KMS-11 (cell line): ENCODE measurements at regions not wholly inside any gene's neighbourhood (a gene's known extent, or its start where the extent isn't known, plus 50 kb on each side); places are given as distances from the start of the nearest gene placed in this dataset.

ENCODE experiments used
- H2AFZ ChIP-seq: fragments of 200-600 bp; sonication (generic); 2 replicates; pipeline ENCODE4 v1.6.1; 2016; ENCODE audit warnings: antibody characterized with exemption, mixed run types, low read depth
- H3K27ac ChIP-seq: fragments of 200-600 bp; sonication (generic); 2 replicates; pipeline ENCODE4 v1.6.1; 2016; ENCODE audit warnings: mild to moderate bottlenecking, mixed run types
- H3K27me3 ChIP-seq: fragments of 200-600 bp; sonication (generic); 2 replicates; pipeline ENCODE4 v1.6.1; 2017; ENCODE audit warnings: mild to moderate bottlenecking, low read depth, mixed run types, moderate library complexity; ENCODE audit not compliant: insufficient read depth
- H3K36me3 ChIP-seq: fragments of 200-600 bp; sonication (generic); 2 replicates; pipeline ENCODE4 v1.6.1; 2017; ENCODE audit warnings: mild to moderate bottlenecking, mixed run types; ENCODE audit not compliant: insufficient read depth
- H3K4me1 ChIP-seq: fragments of 200-600 bp; sonication (generic); 2 replicates; pipeline ENCODE4 v1.6.1; 2016; ENCODE audit warnings: mild to moderate bottlenecking, low read depth, mixed run types; ENCODE audit not compliant: poor library complexity, severe bottlenecking
- H3K4me2 ChIP-seq: fragments of 200-600 bp; sonication (generic); 2 replicates; pipeline ENCODE4 v1.7.0; 2016; ENCODE audit warnings: mild to moderate bottlenecking, mixed run types
- H3K4me3 ChIP-seq: fragments of 200-600 bp; sonication (generic); IDR thresholded peaks from 2 replicates; pipeline ENCODE4 v1.6.1; 2017; ENCODE audit warnings: low read depth, low read length, mixed read lengths; ENCODE audit not compliant: insufficient read depth
- H3K79me2 ChIP-seq: fragments of 200-600 bp; sonication (generic); 2 replicates; pipeline ENCODE4 v1.6.1; 2016; ENCODE audit warnings: low read depth, mixed run types; ENCODE audit not compliant: insufficient read depth
- H3K9ac ChIP-seq: fragments of 200-600 bp; sonication (generic); 2 replicates; pipeline ENCODE4 v1.6.1; 2016; ENCODE audit warnings: mild to moderate bottlenecking, mixed run types
- H4K20me1 ChIP-seq: fragments of 200-600 bp; sonication (generic); 2 replicates; pipeline ENCODE4 v1.6.1; 2016; ENCODE audit warnings: mild to moderate bottlenecking, mixed run types; ENCODE audit not compliant: insufficient read depth
- CTCF ChIP-seq: fragments of 200-600 bp; sonication (generic); conservative IDR thresholded peaks from 2 replicates; pipeline ENCODE4 v1.6.1; 2017; ENCODE audit warnings: low read depth, mild to moderate bottlenecking, antibody characterized with exemption, low read length, moderate library complexity, mixed read lengths

- no peaks in the 10 kb centered on the region for H4K20me1 ChIP-seq
- no peak overlapping the region for H3K27ac ChIP-seq
- H3K4me1 ChIP-seq: no peaks in the 10 kb centered on the region
- H3K36me3 ChIP-seq: no peaks in the 10 kb centered on the region
- H3K27me3 ChIP-seq: no peaks in the 10 kb centered on the region
- H2AFZ ChIP-seq: no peak overlapping the region
- no peak overlapping the region for H3K4me2 ChIP-seq
- H3K79me2 ChIP-seq: no peaks in the 10 kb centered on the region
- TF ChIP-seq CTCF: no peak
- no peak overlapping the region for H3K9ac ChIP-seq
- H3K4me3 ChIP-seq: no peak overlapping the region
These were observed 89.9 kb upstream of the NANOGP8 start for GRCh38 chr15:35174948-35175347.

GRCh38 chr15:35173444-35174118 lies 88.5 kb upstream of the NANOGP8 start:
- H3K36me3 ChIP-seq: no peaks in the 10 kb centered on the region
- H3K4me1 ChIP-seq: no peaks in the 10 kb centered on the region
- no peak overlapping the region for H3K27ac ChIP-seq
- no peak overlapping the region for H3K4me2 ChIP-seq
- no peaks in the 10 kb centered on the region for H4K20me1 ChIP-seq
- no peak for TF ChIP-seq CTCF
- no peaks in the 10 kb centered on the region for H3K79me2 ChIP-seq
- no peak overlapping the region for H3K4me3 ChIP-seq
- no peak overlapping the region for H2AFZ ChIP-seq
- H3K27me3 ChIP-seq: no peaks in the 10 kb centered on the region
- H3K9ac ChIP-seq: no peak overlapping the region

- Histone ChIP-seq H3K27me3 (no peaks in the 10 kb centered on the region), H3K4me1 (no peaks in the 10 kb centered on the region), H3K79me2 (no peaks in the 10 kb centered on the region), H2AFZ (no peak overlapping the region), H3K4me2 (no peak overlapping the region), H4K20me1 (no peaks in the 10 kb centered on the region), H3K4me3 (no peak overlapping the region), H3K27ac (no peak overlapping the region), H3K36me3 (no peaks in the 10 kb centered on the region), H3K9ac (no peak overlapping the region)
- no peak for TF ChIP-seq CTCF
These were observed 85.1 kb upstream of the NANOGP8 start for GRCh38 chr15:35170207-35170606.

GRCh38 chr15:35168464-35168863 lies 83.4 kb upstream of the NANOGP8 start:
- H3K79me2 ChIP-seq: no peaks in the 10 kb centered on the region
- H2AFZ ChIP-seq: no peak overlapping the region
- no peaks in the 10 kb centered on the region for H4K20me1 ChIP-seq
- H3K4me3 ChIP-seq: no peak overlapping the region
- no peak overlapping the region for H3K27ac ChIP-seq
- no peaks in the 10 kb centered on the region for H3K27me3 ChIP-seq
- H3K4me2 ChIP-seq: no peak overlapping the region
- no peaks in the 10 kb centered on the region for H3K36me3 ChIP-seq
- TF ChIP-seq CTCF: no peak
- no peaks in the 10 kb centered on the region for H3K4me1 ChIP-seq
- no peak overlapping the region for H3K9ac ChIP-seq
